NCI-H128 (cell line): ENCODE measurements at regions not wholly inside any gene's neighbourhood (a gene's known extent, or its start where the extent isn't known, plus 50 kb on each side); places are given as distances from the start of the nearest gene placed in this dataset.
"Not testable (repeated sequence)": the region's sequence is repeated elsewhere in the genome, so short reads cannot be mapped to it uniquely, and the experiment has no call there.

ENCODE experiments used
- DNase-seq: peaks from one replicate; lab custom pipeline; 2025; ENCODE audit not compliant: unreplicated experiment; lab: John Stamatoyannopoulos, UW

DNA sequence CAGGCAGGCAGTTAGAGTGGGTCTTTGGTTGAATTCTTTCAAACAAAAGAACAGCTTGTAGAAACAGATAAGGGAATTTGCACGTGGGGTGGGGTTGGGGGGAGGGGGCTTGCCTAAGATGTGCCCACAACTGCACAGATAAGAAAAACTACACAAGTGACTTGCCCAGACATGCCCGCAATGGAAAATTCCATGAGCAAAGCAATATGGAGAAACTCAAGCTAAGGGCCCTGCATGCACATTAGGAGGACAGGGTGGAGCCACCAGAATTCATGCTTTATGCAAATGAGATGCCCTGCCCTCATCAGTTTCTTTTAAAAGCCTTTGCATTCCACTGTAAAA is 755.6 kb upstream of the MIR17HG start:
- no peak for DNase-seq

DNA sequence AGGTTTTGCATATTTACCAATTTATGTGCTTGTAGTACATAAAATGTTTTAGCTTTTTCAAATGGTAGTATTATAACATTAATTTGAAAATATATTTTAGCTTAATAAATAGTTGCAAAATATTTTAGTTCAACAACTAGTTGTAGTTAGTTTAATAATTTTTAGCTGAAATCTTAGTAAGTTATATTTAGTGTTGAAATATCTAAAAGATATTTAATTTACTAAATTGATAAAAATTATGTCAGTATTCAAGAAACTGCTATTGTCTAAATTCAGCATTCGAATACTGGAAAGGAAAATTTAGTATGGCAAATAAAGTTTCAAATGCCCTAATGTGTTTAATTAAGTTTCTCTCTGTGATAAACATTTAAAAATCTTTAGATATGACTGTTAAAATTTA is 754.5 kb upstream of the MIR17HG start:
- no peak for DNase-seq

DNA sequence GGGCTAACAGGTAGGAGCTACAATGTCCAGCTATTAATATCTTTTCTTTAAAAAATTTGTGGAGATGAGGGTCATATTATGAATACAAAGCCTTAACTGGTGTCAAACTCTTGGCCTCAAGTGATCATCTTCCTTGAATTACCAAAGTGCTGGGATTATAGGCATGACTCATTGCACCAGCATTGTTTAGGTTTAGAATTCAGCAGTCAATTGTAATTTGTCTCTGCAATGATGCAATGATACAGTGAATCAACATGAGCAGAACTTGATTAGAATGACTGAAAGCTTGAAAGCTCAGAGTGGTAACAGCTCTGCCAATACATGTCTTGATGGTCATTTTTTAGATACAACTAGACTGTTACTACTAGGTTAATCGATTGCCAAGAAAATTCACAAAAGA is 752.8 kb upstream of the MIR17HG start:
- no peak for DNase-seq

DNA sequence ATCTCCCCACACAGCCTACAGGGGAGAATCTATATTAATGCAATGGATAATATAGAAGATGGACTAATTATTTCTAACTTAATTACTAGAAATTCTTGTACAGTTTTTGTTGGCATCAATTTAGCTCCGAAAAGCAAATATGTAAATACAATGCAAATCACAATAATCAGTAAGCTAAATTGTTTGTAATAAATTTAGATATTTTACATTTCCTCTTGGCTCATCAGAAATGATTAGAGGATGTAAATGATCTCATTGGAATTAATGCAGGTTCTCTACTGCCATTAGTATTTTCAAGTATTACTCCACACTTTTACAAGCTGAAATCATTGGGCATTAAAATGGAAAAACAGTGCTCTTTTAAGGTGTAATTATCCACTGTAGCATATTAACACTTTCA is 741.8 kb upstream of the MIR17HG start:
- DNase-seq, result no peak

DNA sequence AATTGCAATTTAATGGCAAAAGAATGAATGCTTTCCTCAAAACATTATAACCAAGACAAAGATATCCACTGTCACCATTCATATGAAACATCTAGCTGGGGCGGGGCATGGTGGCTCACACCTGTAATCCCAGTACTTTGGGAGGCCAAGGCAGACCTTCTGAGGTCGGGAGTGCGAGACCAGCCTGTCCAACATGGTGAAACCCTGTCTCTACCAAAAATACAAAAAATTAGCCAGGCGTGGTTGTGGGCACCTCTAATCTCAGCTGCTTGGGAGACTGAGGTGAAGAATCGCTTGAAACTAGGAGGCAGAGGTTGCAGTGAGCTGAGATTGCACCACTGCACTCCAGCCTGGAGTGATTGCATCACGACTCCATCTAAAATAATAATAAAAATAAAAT is 740.6 kb upstream of the MIR17HG start:
- DNase-seq, result not testable (repeated sequence)

DNA sequence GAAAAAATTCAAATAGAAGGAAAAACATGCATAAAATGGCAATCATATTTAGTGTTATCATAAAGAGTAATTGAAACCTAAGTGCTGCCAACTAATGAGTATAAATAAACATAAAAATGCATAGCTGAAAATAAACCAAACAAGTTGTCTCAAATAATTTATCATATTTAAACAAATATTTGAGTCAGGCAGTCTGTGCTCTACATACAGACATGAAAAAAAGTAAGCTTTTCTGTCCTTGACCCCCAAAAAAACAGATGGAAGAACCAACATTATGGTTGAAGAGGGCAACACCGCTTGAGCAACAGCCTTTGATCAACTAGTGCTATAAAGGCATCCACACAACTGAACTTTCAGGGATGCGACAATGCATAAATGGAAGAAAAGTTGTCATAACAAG is 735.1 kb upstream of the MIR17HG start:
- DNase-seq, result no peak

DNA sequence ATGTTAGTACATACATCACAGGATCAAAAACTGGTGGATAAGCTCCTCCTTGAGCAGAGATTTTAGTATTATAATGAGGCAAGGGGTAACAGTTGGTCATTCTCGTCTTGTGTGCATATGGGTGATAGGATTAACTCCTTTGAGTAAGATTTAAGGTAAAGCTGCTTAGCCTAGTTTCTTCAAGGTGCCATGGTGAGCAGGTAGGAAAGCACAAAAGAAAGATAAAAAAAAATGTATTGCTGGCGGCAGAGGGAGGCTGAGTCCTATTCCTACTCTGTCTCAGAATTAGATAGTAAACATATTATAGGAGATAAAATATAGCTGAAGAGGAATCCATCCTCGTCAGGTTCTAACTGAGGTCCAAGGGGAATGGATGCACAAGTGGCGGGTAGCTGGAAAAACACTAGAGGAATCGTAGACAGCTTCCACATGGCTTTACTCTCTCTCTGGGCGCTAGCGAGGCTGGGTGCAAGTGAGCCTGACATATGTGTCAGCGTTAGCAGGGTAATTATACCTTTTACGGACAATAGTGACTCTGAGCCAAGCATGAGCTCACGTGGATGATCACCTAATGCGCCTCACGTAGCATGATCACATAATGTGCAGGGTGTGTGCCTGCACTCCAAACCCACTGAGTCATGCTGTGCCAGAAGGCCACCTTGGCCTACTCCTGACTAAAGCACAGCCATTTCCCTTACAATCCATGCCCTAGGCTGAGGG is 734.3 kb upstream of the MIR17HG start:
- DNase-seq, result no peak

DNA sequence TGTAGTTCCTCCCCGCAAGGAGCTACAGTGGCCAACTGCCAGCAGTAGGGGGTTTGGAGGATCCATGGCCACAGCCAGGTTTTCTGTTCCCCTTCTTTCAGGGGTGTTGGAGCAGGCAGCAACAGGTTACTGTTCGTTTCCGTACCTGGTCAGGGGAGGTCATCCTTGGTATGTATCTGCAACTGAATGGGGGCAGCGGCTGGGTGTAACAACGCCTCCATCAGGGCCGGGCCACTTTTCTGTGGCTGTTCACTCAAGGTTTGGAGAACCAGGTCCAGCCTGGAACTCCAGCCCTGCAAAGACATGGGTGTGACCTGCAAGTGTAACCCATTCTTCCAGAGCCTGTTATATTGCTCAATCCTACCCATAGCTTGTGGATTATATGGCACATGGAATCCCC is 732.3 kb upstream of the MIR17HG start:
- DNase-seq, result no peak

DNA sequence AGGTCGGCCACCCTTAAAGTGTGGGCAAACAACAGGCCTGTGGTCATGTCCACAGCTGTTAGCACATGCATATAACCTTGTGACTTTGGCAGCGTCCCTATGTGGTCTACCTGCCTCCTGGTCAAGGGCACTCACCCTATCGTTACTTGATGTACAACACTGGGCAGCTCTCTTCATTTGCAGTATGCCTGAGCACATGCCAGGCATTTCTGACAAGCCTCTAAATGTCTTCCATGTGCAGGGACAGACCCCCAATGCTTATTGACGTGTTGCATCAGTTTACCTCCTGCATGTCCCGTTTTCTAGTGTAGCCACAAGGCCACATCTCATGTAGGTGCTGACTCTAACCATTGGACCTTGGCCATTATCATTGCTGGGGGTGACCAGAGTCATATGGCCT is 731.7 kb upstream of the MIR17HG start:
- DNase-seq, result no peak

DNA sequence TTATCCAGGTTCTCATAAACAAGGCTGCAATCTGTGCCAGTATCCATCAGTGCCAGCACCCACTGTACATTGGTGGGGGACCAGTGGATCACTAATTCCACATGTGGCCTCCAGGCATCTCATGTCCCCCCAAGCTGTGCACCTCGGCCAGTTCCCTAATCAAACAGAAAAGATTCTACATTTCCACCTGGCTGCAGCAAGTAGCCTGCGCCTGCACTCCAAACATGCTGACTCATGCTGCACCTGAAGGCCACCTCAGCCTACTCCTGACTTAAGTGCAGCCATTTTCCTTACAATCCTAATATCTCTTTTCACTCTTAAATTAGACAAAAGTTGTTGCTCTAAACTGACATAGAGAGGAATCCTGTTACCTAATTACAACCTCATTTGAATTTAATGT is 729.4 kb upstream of the MIR17HG start:
- DNase-seq, result no peak

DNA sequence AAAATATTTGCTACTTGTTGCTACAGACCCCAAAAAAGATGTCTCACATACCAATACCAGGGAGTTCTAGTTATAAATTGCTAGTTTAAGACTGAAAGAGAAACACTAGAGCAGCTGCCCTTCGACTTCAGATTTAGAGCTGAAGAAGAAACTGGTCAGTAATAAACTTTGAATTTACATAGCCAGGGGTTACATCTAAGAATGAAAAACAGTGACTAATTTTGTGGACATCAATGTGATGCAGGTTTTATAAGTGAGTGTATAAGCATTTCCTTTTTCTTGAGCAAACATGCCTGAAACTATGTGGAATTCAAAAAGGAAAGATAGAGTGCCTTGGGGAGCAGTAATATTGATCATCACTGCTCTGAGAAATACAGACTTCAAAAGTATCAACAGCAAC is 724.9 kb upstream of the MIR17HG start:
- DNase-seq, result no peak

DNA sequence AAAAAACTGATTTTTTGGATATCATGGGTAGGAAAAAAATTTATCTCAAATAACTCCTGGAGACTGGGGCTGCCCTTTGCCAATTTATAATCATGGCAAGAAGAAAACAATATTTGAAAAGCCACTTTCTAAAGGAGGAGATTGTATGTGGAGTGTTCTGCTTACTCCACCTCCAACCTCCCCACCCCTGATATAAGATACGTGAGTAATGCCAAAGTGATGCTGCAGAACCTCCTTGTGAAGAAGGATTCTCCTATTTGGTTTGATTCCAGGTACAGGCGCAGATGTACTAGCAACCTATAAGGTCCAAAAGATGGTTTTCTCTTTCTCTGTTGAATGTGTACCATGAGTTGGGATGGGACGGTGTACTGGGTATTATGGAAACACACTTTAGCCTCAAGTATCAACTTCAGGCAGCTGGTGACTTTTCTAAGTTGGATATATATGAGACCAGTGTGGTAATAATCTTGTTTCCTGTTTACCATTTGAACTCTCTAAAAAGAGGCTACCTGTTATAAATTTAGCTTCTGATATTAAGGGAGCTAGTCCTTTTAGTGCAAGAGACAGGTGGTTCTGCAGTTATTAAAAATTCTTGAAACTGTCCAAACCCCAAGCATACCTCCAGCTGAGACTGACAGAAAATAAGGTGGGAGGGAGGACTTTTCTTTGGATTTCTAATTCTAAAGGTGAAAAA is 724.0 kb upstream of the MIR17HG start:
- DNase-seq, result no peak

DNA sequence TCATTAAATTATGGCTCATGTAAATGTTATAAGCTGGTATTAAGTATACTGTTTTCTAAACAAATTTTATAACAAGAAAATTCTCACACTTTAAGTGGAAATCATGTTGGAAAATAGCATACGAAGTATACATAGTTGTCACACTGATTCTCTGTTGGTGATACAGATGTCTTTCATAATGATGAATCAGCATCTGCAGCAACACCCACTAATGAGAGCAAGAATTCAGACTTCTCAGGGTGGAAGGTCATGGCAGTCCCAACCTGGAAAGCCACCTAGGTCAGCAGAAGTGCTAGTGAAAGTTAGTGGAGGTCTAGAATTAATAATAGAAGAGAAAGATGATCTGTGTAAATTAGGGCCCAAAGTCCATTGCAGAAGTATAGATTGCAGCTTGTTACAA is 719.7 kb upstream of the MIR17HG start:
- DNase-seq, result no peak

DNA sequence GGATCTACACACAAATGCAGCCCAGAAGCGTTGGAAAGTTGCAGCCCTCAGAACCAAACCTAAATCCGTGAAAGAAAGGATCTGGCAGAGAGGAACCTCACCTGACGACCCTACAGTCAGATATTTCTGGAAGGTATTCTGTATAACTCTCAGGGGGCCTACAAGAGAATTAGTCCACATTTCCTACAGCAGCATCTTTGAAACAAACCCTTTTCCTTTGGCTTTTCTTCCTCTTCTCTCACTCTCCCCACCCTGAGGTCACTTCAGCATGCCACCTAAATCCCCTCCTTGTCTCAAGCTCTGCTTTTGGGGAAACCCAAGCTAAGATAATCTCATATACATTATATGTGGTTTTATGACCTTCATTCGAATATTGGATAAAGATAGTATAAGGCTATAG is 719.0 kb upstream of the MIR17HG start:
- no peak for DNase-seq

DNA sequence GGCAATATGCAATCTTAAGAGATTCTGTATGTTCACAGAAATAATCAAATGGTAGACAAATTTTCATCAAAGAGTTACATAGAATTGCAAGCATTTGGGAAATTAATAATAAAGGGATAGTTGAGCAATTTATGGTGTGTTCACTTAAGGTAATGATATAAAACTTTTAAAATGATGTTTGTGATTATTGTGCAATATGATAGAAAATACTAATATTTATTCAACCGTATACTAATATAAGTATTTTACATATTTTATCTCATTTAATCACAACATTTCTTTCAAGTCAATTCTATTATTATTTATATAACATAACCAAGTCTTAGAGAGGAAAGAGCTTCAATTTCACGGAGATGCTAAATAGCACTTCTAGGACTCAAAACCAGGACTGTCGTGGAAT is 716.8 kb upstream of the MIR17HG start:
- DNase-seq, result no peak

DNA sequence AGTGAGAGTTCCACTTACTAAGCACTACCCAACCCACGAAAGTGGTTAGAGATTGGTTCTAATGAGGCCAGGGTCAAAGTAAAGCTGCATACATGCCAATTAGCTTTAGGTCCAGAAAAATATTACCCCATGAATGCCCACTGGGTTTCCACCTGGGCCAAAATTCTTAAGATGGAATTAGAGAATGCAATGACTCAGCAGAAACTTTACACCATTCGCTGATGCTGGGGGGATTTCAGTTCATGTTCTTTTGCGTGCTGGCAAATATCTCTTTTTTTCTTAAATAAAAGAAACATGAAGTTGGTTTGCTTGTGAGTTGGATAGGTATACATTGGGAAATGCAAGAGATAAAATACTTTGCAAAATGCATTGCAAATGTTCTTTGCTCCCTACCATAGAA is 715.3 kb upstream of the MIR17HG start:
- DNase-seq, result no peak

DNA sequence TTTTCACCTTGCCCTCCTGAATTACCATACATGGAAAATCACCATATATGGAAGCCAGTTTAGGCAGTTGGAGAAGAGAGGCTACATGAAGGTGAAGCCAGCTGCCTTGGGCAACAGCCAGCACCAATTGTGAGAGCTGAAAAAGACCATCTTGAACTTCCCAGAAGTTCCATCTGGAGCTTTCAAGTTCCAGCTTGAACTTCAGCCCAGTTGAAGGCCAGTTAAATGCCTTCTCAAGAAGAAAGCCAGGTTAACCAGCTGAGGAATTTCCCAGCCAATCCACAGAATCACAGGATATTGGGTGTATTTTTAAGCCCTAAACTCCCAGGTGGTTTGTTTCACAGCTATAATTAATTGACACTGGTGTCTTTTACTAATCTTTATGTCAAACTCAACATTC is 713.6 kb upstream of the MIR17HG start:
- no peak for DNase-seq

DNA sequence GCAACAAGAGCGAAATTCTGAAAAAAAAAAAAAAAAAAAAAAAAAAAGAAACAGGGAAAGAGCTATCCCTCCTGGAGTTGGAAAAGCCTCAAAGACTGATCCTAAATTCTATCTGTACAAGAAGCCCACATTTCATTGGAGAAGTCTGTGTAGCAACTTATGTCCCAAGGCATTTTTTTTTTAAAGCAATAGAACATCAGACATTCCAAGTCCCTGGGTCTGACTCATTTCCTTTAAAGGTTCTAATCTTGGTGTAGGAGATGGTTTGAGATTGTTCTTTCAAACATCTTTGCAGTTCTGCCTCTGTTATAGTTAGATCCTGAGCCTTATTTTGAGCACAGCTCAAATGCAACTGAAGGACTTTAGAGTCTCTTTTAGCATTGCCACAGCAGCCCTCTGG is 706.5 kb upstream of the MIR17HG start:
- no peak for DNase-seq

DNA sequence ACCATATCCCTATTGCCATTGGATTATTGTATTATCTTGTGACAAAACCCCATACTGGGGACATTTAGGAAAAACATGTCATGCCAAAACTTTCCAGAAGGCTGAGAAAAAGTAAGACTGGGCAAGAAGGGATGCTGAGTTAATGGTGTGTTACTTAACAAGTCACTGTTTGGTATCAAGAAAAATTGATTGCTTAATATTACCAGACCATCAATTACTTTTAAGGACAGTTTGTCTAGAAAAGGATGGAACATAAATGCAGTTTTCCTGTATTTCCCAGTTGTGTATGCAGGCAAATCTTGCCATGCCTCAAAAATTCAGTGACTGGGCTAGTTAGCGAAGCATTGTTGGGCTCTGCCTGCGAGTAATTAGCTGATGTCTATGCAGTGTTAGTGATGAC is 705.6 kb upstream of the MIR17HG start:
- no peak for DNase-seq

DNA sequence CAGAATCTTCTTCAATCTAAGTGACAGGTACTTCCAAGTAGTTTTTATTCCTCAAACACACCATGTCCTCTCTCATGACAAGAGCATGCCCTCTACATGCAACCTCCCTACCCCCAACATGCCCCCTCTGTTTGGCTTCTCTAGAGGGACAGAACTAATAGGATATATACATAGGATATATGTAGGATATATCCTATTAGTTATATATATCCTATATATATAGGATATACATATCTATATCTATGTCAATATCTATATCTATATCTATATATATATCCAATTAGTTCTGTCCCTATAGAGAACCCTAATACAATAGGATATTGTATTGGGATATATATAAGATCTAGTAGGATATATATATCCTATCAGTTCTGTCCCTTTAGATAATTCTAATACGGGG is 701.9 kb upstream of the MIR17HG start:
- DNase-seq, result no peak

DNA sequence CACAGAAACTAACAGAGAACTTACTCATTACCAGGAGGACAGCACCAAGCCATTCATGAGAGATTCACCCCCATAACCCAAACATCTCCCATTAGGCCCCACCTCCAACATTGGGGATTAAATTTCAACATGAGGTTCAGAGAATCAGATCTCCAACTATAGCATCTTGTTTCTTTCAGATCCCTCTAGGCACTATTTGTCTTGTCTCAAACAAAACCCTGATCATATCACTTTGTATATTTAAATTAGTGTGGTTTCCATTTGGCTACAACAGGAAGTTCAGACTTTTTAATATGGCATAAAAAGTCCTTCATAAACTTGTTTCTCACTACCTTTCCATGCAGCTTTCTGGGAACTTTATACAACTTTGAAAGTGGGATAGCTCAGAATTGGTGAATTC is 699.0 kb upstream of the MIR17HG start:
- DNase-seq, result no peak

DNA sequence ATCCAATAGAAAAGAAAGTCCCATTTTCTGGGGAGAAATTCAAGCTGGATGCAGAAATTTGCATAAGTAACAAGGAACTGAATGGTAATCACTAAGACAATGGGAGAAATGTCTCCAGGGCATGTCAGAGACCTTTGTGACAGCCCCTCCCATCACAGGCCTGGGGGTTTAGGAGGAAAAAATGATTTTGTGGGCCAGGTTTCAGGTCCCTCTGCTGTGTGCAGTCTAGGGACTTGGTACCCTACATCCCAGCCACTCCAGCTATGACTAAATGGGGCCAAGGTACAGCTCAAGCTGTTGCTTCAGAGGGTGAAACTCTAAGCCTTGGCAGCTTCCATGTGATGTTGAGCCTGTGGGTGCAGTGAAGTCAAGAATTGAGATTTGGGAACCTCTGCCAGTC is 695.5 kb upstream of the MIR17HG start:
- no peak for DNase-seq

DNA sequence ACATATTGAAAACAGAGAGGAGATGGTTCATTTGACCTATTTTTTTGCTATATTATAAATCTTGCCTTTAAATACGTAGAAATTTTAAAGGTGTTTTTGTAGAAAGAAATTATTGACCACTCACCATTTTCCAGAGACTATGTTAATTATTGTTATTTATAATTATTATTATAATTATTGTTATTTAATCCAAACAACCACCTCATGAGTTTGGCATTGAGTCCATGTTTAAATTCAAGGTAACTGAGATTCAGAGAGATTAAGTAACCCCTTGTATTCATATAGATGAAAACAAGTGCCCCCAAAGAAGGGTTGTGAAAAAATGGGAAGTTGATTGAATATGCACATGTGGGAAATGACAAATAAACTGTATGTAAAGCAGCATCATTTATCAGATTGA is 692.5 kb upstream of the MIR17HG start:
- no peak for DNase-seq
